GM12878 (cell line): ENCODE measurements at regions not wholly inside any gene's neighbourhood (a gene's known extent, or its start where the extent isn't known, plus 50 kb on each side); places are given as distances from the start of the nearest gene placed in this dataset.

Source experiments
- ATAC-seq: fragments of 200-7000 bp; cut with Tn5 transposase; 3 replicates; pipeline ENCODE4 v1.9.1; 2020; ENCODE audit warnings: mild to moderate bottlenecking, moderate library complexity
- BruUV-seq: library from RNA; stranded (reverse); fragments of 400-500 nt; replicated peaks from 2 replicates; lab custom pipeline; 2021; lab: Mats Ljungman, UMichigan
- CTCF ChIA-PET: fragments of 300-600 bp; sonication (Branson Sonifier 250); formaldehyde crosslinking; extraction: SDS; loops from one replicate; lab custom pipeline; 2021; ENCODE audit warnings: inconsistent platforms; lab: Yijun Ruan, JAX
- POLR2A ChIA-PET: fragments of 350-600 bp; formaldehyde crosslinking; extraction: SDS; loops from one replicate; lab custom pipeline; 2021; ENCODE audit warnings: inconsistent platforms; lab: Charles Lee
- RAD21 ChIA-PET: fragments of 300-600 bp; sonication (Branson Sonifier 250); formaldehyde crosslinking; loops from one replicate; lab custom pipeline; 2023; ENCODE audit warnings: antibody characterized with exemption; ENCODE audit not compliant: unreplicated experiment; lab: Charles Lee
- SMC1A ChIA-PET: fragments of 300-600 bp; sonication (Branson Sonifier 250); formaldehyde crosslinking; loops from one replicate; lab custom pipeline; 2023; ENCODE audit not compliant: unreplicated experiment, uncharacterized antibody; lab: Charles Lee
- DNase-seq: peaks from one replicate; pipeline ENCODE4 v3.0.0-alpha.2; 2011; ENCODE audit warnings: low read depth, low spot score
- FAIRE-seq: peaks from 3 replicates; lab custom pipeline; 2011; peaks lifted over from hg19 to GRCh38; lab: Jason Lieb, UNC
- H2AFZ ChIP-seq: 2 replicates; pipeline ENCODE4 v1.6.0; 2011; ENCODE audit warnings: low read depth, low read length, control low read depth; ENCODE audit not compliant: control insufficient read depth
- H3K27ac ChIP-seq: 2 replicates; pipeline ENCODE4 v1.5.1; 2011; ENCODE audit warnings: control low read depth; ENCODE audit not compliant: control insufficient read depth, insufficient read depth
- H3K27me3 ChIP-seq, 2 experiments: replicated peaks in 1 of 2; 2 replicates each; pipeline versions ENCODE4 v1.6.0 to v1.6.1; 2011; ENCODE audit warnings: low read length in 1 of 2; ENCODE audit not compliant: control insufficient read depth in 2 of 2, insufficient read depth in 2 of 2
- H3K36me3 ChIP-seq, 2 experiments: 2 replicates each; pipeline ENCODE4 v1.5.1; 2011; ENCODE audit warnings: low read length in 1 of 2; ENCODE audit not compliant: control insufficient read depth in 2 of 2, insufficient read depth in 2 of 2
- H3K4me1 ChIP-seq: 2 replicates; pipeline ENCODE4 v1.6.1; 2011; ENCODE audit warnings: mild to moderate bottlenecking, low read length, moderate library complexity, mixed read lengths; ENCODE audit not compliant: control insufficient read depth, insufficient read depth
- H3K4me2 ChIP-seq: 2 replicates; pipeline ENCODE4 v1.6.0; 2011; ENCODE audit warnings: control low read depth; ENCODE audit not compliant: control insufficient read depth, insufficient read depth
- H3K4me3 ChIP-seq: fragments of 200-600 bp; sonication (generic); 2 replicates; pipeline ENCODE4 v1.5.1; 2016
- H3K79me2 ChIP-seq: 2 replicates; pipeline ENCODE4 v1.6.0; 2011; ENCODE audit warnings: low read length; ENCODE audit not compliant: control insufficient read depth, insufficient read depth
- H3K9ac ChIP-seq: 2 replicates; pipeline ENCODE4 v1.8.0; 2011; ENCODE audit warnings: low read length, control low read depth, mixed read lengths; ENCODE audit not compliant: control insufficient read depth, insufficient read depth
- H3K9me3 ChIP-seq: replicated peaks from 3 replicates; pipeline ENCODE4 v1.5.1; 2011; ENCODE audit warnings: mild to moderate bottlenecking, low read length; ENCODE audit not compliant: control insufficient read depth, insufficient read depth
- H4K20me1 ChIP-seq: 2 replicates; pipeline ENCODE4 v1.6.0; 2011; ENCODE audit not compliant: control insufficient read depth, insufficient read depth
- BMI1 ChIP-seq: fragments of 450-650 bp; IDR thresholded peaks from 2 replicates; pipeline ENCODE4 v1.6.1; 2016; ENCODE audit warnings: mild to moderate bottlenecking, moderate library complexity, borderline replicate concordance
- CREM ChIP-seq: IDR thresholded peaks from 2 replicates; pipeline ENCODE4 v1.6.1; 2014; ENCODE audit warnings: antibody characterized with exemption, low read depth
- EED ChIP-seq: sonication (generic); IDR thresholded peaks from 2 replicates; pipeline ENCODE4 v1.6.1; 2016; ENCODE audit warnings: antibody characterized with exemption, low read depth
- GATAD2B ChIP-seq: fragments of 450-650 bp; conservative IDR thresholded peaks from 2 replicates; pipeline ENCODE4 v1.6.1; 2017; ENCODE audit warnings: low read depth, mild to moderate bottlenecking, moderate library complexity
- KDM1A ChIP-seq: fragments of 200-600 bp; sonication (generic); IDR thresholded peaks from 2 replicates; pipeline ENCODE4 v1.6.1; 2016; ENCODE audit warnings: borderline replicate concordance
- MXI1 ChIP-seq: fragments of 150-350 bp; IDR thresholded peaks from 2 replicates; pipeline ENCODE4 v1.6.1; 2011; ENCODE audit warnings: low read depth, mild to moderate bottlenecking, inconsistent platforms, low read length, improper control_type of control experiment
- RBBP5 ChIP-seq: fragments of 200-600 bp; sonication (generic); conservative IDR thresholded peaks from 2 replicates; pipeline ENCODE4 v1.6.1; 2016
- RCOR1 ChIP-seq: conservative IDR thresholded peaks from 2 replicates; pipeline ENCODE4 v1.6.1; 2012; ENCODE audit warnings: low read depth, low read length, improper control_type of control experiment
- RELA ChIP-seq: fragments of 450-650 bp; IDR thresholded peaks from 2 replicates; pipeline ENCODE4 v1.8.0; 2014; ENCODE audit warnings: borderline replicate concordance; ENCODE audit not compliant: partially characterized antibody
- RELB ChIP-seq: fragments of 450-650 bp; IDR thresholded peaks from 2 replicates; pipeline ENCODE4 v1.6.1; 2017; ENCODE audit warnings: low read depth, mild to moderate bottlenecking, moderate library complexity
- SRF ChIP-seq, 2 experiments: IDR thresholded peaks; 2 replicates each; pipeline ENCODE4 v1.6.1; 2011; ENCODE audit warnings: low read depth in 2 of 2, low read length in 2 of 2, mild to moderate bottlenecking in 1 of 2, moderate library complexity in 1 of 2
- ZBED1 ChIP-seq: IDR thresholded peaks from 2 replicates; pipeline ENCODE4 v1.6.1; 2016; ENCODE audit warnings: borderline replicate concordance
- ZBTB4 ChIP-seq: fragments of 450-650 bp; formaldehyde crosslinking; IDR thresholded peaks from 2 replicates; pipeline ENCODE4 v1.4.0; 2022; ENCODE audit warnings: mild to moderate bottlenecking, moderate library complexity
- ZNF24 ChIP-seq: fragments of 450-650 bp; IDR thresholded peaks from 2 replicates; pipeline ENCODE4 v1.6.1; 2017; ENCODE audit warnings: antibody characterized with exemption, mild to moderate bottlenecking
- ZNF592 ChIP-seq: fragments of 450-650 bp; IDR thresholded peaks from 2 replicates; pipeline ENCODE4 v1.6.1; 2017; ENCODE audit warnings: mild to moderate bottlenecking, moderate library complexity
- WGBS: methylation state at CpG from one replicate; pipeline ENCODE4 v1.1.6; 2016; ENCODE audit warnings: low lambda C conversion rate; ENCODE audit not compliant: insufficient replicate concordance, insufficient coverage; ENCODE audit errors: missing lambda C conversion rate; 5-methylcytosine and 5-hydroxymethylcytosine counted together
- in situ Hi-C: fragments of 300-500 bp; cut with MboI; formaldehyde crosslinking; loops from 9 replicates; pipeline ENCODE4 v1.14.3; 2018; ENCODE audit warnings: mixed read lengths
- intact Hi-C: fragments of 100-400 bp; cut with micrococcal nuclease; formaldehyde crosslinking; loops from one replicate; pipeline ENCODE4 v1.14.2; 2022; ENCODE audit not compliant: unreplicated experiment

- TF ChIP-seq ZNF592, result no peak
- TF ChIP-seq BMI1, result no peak
- TF ChIP-seq ZNF24, result no peak
- no peak for TF ChIP-seq RELB
Observed at GRCh38 chr2:61750624-61751023, 103.2 kb downstream of the FAM161A start (continued).

GRCh38 chr2:61742955-61743354 lies 110.9 kb downstream of the FAM161A start:
- SMC1A ChIA-PET, result no interaction called here
- in situ Hi-C loops, result no loop called here
- Histone ChIP-seq H3K36me3 (no peaks in the 10 kb centered on the region), H3K27me3 (no peaks in the 10 kb centered on the region), H3K9ac (no peak overlapping the region), H3K4me2 (no peak overlapping the region), H3K4me3 (no peak overlapping the region), H3K27ac (no peak overlapping the region), H3K4me1 (no peaks in the 10 kb centered on the region), H2AFZ (no peak overlapping the region), H3K79me2 (no peaks in the 10 kb centered on the region), H4K20me1 (no peaks in the 10 kb centered on the region), H3K9me3 (no peaks in the 10 kb centered on the region)
- no peak for TF ChIP-seq ZBTB4
- TF ChIP-seq RBBP5, result no peak
- no peak for TF ChIP-seq RELA
- no peak for TF ChIP-seq CREM
- no peak for TF ChIP-seq EED
- no peak for TF ChIP-seq KDM1A
- no peak for TF ChIP-seq SRF (IDR thresholded peaks at IDR 0.05; ENCODE audit: low read depth in 2 of 2, low read length in 2 of 2)
- TF ChIP-seq RCOR1, result no peak
- no peak for TF ChIP-seq GATAD2B
- no peak for TF ChIP-seq ZBED1
- no peak for TF ChIP-seq MXI1
- FAIRE-seq (no peak), ATAC-seq (no peak), DNase-seq (no peak)
- RAD21 ChIA-PET, result no interaction called here
- intact Hi-C loops, result no loop called here
- CTCF ChIA-PET, result no interaction called here
- no TSS peak for BruUV-seq
- 78% methylated on average over 6 of the region's 6 CpGs for WGBS
- POLR2A ChIA-PET, result no interaction called here
